Spleen (tissue), 11 donors: ENCODE measurements at regions not wholly inside any gene's neighbourhood (a gene's known extent, or its start where the extent isn't known, plus 50 kb on each side); places are given as distances from the start of the nearest gene placed in this dataset.

ENCODE experiments used
- DNase-seq: peaks from one replicate; pipeline ENCODE4 v3.0.0-alpha.2; 2020
- H3K27ac ChIP-seq, 8 donors: fragments of 200-600 bp; sonication (generic) in 7 of 8; 1 replicate in 4 of 8; 2 replicates in 4 of 8; pipeline versions ENCODE4 v1.5.0 to v1.8.0; 2016 to 2021; ENCODE audit warnings: inconsistent platforms in 4 of 8, mild to moderate bottlenecking in 4 of 8, moderate library complexity in 1 of 8
- H3K27me3 ChIP-seq, 7 donors: fragments of 200-600 bp; sonication (generic) in 6 of 7; replicated peaks in 1 of 7; 1 replicate in 4 of 7; 2 replicates in 3 of 7; pipeline versions ENCODE4 v1.5.0 to v1.8.0; 2016 to 2021; ENCODE audit warnings: inconsistent platforms in 3 of 7, mild to moderate bottlenecking in 1 of 7
- H3K36me3 ChIP-seq, 6 donors: fragments of 200-600 bp; sonication (generic) in 5 of 6; 1 replicate in 4 of 6; 2 replicates in 2 of 6; pipeline versions ENCODE4 v1.5.0 to v1.8.0; 2016 to 2021; ENCODE audit warnings: inconsistent platforms in 2 of 6
- H3K4me1 ChIP-seq, 6 donors: fragments of 200-600 bp; sonication (generic) in 5 of 6; 1 replicate in 3 of 6; 2 replicates in 3 of 6; pipeline versions ENCODE4 v1.5.0 to v1.8.0; 2016 to 2021; ENCODE audit warnings: inconsistent platforms in 3 of 6
- H3K4me3 ChIP-seq, 8 donors: fragments of 200-600 bp; sonication (generic) in 7 of 8; 1 replicate in 4 of 8; 2 replicates in 4 of 8; pipeline versions ENCODE4 v1.5.0 to v1.8.0; 2016 to 2021; ENCODE audit warnings: inconsistent platforms in 4 of 8, mild to moderate bottlenecking in 4 of 8, moderate library complexity in 2 of 8
- H3K9me3 ChIP-seq, 8 donors: fragments of 200-600 bp; sonication (generic) in 7 of 8; 1 replicate in 4 of 8; 2 replicates in 4 of 8; pipeline versions ENCODE4 v1.5.0 to v1.8.0; 2016 to 2021; ENCODE audit warnings: inconsistent platforms in 4 of 8
- CTCF ChIP-seq, 11 experiments: fragments of 200-600 bp in 7 of 11; fragments of 450-650 bp in 4 of 11; sonication (generic) in 4 of 11; IDR thresholded peaks in 8 of 11; conservative IDR thresholded peaks in 3 of 11; 1 replicate in 7 of 11; 2 replicates in 4 of 11; pipeline versions ENCODE4 v1.4.0 to v1.8.0; 2016 to 2021; ENCODE audit warnings: antibody characterized with exemption in 11 of 11, inconsistent platforms in 4 of 11, mild to moderate bottlenecking in 1 of 11
- POLR2A ChIP-seq, 3 donors: fragments of 450-650 bp; IDR thresholded peaks; one replicate each; pipeline ENCODE4 v1.5.1; 2017; ENCODE audit warnings: antibody characterized with exemption in 3 of 3, mild to moderate bottlenecking in 1 of 3
- POLR2AphosphoS5 ChIP-seq, 3 donors: sonication (generic); formaldehyde crosslinking; IDR thresholded peaks; one replicate each; pipeline ENCODE4 v1.5.1; 2017; ENCODE audit warnings: antibody characterized with exemption in 3 of 3
- WGBS, 5 donors: extraction: QIAGEN DNeasy Blood & Tissue Kit in 3 of 5; methylation state at CpG; one replicate each; pipeline versions ENCODE4 v1.1.5 to v1.1.7; 2013 to 2018; 5-methylcytosine and 5-hydroxymethylcytosine counted together
- intact Hi-C: fragments of 100-400 bp; cut with DNase I; formaldehyde crosslinking; loops from one replicate; pipeline ENCODE4 v1.15.0; 2023; ENCODE audit warnings: low total_unique reads
- donor health status: healthy with polysubstance abuse.
- donor health status: DM: no; HTN: no; CAD: no; lungs with moderate emphysema.
- donor health status: DM: no; HTN: no; CAD: no.
- donor health status: Bipolar disorder and iron deficiency.
- donor health status: healthy.
- donor health status: DM: no; HTN: no; CAD: no.
- donor health status: DM: yes; HTN: yes; CAD: no.

- no peaks in the 10 kb centered on the region for H3K27me3 ChIP-seq
- H3K27ac ChIP-seq, result no peak overlapping the region
- H3K36me3 ChIP-seq, result no peaks in the 10 kb centered on the region
- H3K4me3 ChIP-seq, result no peak overlapping the region
- intact Hi-C loops, result no loop called here
- peaks cover 0 to 10% (median 0%) of the 10 kb centered on the region in 8 donors for H3K9me3 ChIP-seq
- WGBS, 5 donors, result 61 to 74% (median 62%) methylated on average over 2 of the region's 2 CpGs
- no peak for TF ChIP-seq POLR2AphosphoS5 (IDR thresholded peaks at IDR 0.05)
- no peak for TF ChIP-seq POLR2A (IDR thresholded peaks at IDR 0.05)
- TF ChIP-seq CTCF (IDR thresholded peaks at IDR 0.05 in 8 of 11, conservative IDR thresholded peaks at IDR 0.05 in 3 of 11), result no peak
- no peak for DNase-seq
- H3K4me1 ChIP-seq, result no peaks in the 10 kb centered on the region
Observed at GRCh38 chr5:20113031-20113715, 125.2 kb upstream of the CDH18 start.

GRCh38 chr5:20109326-20109725, 121.3 kb upstream of the CDH18 start:
- WGBS, 5 donors, result 78 to 84% (median 82%) methylated on average over 5 of the region's 5 CpGs
- Histone ChIP-seq H3K9me3 (peaks cover 0 to 19% (median 0%) of the 10 kb centered on the region in 8 donors), H3K4me1 (no peaks in the 10 kb centered on the region), H3K4me3 (no peak overlapping the region), H3K27ac (no peak overlapping the region), H3K36me3 (no peaks in the 10 kb centered on the region), H3K27me3 (no peaks in the 10 kb centered on the region)
- DNase-seq, result no peak
- intact Hi-C loops, result no loop called here
- TF ChIP-seq POLR2AphosphoS5 (IDR thresholded peaks at IDR 0.05), result no peak
- no peak for TF ChIP-seq POLR2A (IDR thresholded peaks at IDR 0.05)
- TF ChIP-seq CTCF (IDR thresholded peaks at IDR 0.05 in 8 of 11, conservative IDR thresholded peaks at IDR 0.05 in 3 of 11), result no peak

- no peak overlapping the region for H3K4me3 ChIP-seq
- no peaks in the 10 kb centered on the region for H3K36me3 ChIP-seq
- WGBS, 5 donors, result 71 to 76% (median 73%) methylated on average over 5 of the region's 5 CpGs
- intact Hi-C loops, result no loop called here
- H3K4me1 ChIP-seq, result no peaks in the 10 kb centered on the region
- H3K9me3 ChIP-seq, result peaks cover 0 to 20% (median 1%) of the 10 kb centered on the region in 8 donors
- H3K27ac ChIP-seq, result no peak overlapping the region
- no peaks in the 10 kb centered on the region for H3K27me3 ChIP-seq
- no peak for DNase-seq
- TF ChIP-seq POLR2A (IDR thresholded peaks at IDR 0.05), result no peak
- no peak for TF ChIP-seq CTCF (IDR thresholded peaks at IDR 0.05 in 8 of 11, conservative IDR thresholded peaks at IDR 0.05 in 3 of 11)
- TF ChIP-seq POLR2AphosphoS5 (IDR thresholded peaks at IDR 0.05), result no peak
Observed at GRCh38 chr5:20105915-20106314, 117.9 kb upstream of the CDH18 start.

GRCh38 chr5:20102293-20102692, 114.3 kb upstream of the CDH18 start:
- Histone ChIP-seq H3K27me3 (no peaks in the 10 kb centered on the region), H3K36me3 (no peaks in the 10 kb centered on the region), H3K27ac (no peak overlapping the region), H3K9me3 (peaks cover 0 to 13% (median 2%) of the 10 kb centered on the region in 8 donors), H3K4me3 (no peak overlapping the region), H3K4me1 (no peaks in the 10 kb centered on the region)
- DNase-seq, result no peak
- 83 to 90% (median 85%) methylated on average over 7 of the region's 7 CpGs for WGBS, 5 donors
- TF ChIP-seq POLR2A (IDR thresholded peaks at IDR 0.05), result no peak
- TF ChIP-seq CTCF (IDR thresholded peaks at IDR 0.05 in 8 of 11, conservative IDR thresholded peaks at IDR 0.05 in 3 of 11), result no peak
- TF ChIP-seq POLR2AphosphoS5 (IDR thresholded peaks at IDR 0.05), result no peak
- intact Hi-C loops, result no loop called here
